ENCODE measurements at regions not wholly inside any gene's neighbourhood (a gene's known extent, or its start where the extent isn't known, plus 50 kb on each side); places are given as distances from the start of the nearest gene placed in this dataset.
"Not testable (repeated sequence)": the region's sequence is repeated elsewhere in the genome, so short reads cannot be mapped to it uniquely, and the experiment has no call there.

GRCh38 chr4:167903291-167903721 lies 189.0 kb upstream of the ANXA10 start:
- DNase-seq (ENCODE audit: low read depth, low spot score), result no peak
- ChIA-PET POLR2A (no interaction called here), CTCF (no interaction called here)
- Histone ChIP-seq H3K27me3 (ENCODE audit: control insufficient read depth, insufficient read depth, low read length) (no peaks in the 10 kb centered on the region), H3K27ac (ENCODE audit: low read depth, low read length) (peak overlapping the region; percentile 75), H3K9me3 (ENCODE audit: control insufficient read depth, insufficient read depth, low read length) (no peaks in the 10 kb centered on the region), H3K4me3 (ENCODE audit: low read depth, low read length) (peak overlapping the region; percentile 21)
- no peak for TF ChIP-seq CTCF (IDR thresholded peaks at IDR 0.05; ENCODE audit: low read depth, low read length)

GRCh38 chr4:167906851-167907250 lies 185.5 kb upstream of the ANXA10 start:
- no peaks in the 10 kb centered on the region for H3K27me3 ChIP-seq (ENCODE audit: control insufficient read depth, insufficient read depth, low read length)
- H3K9me3 ChIP-seq (ENCODE audit: control insufficient read depth, insufficient read depth, low read length), result no peaks in the 10 kb centered on the region
- DNase-seq (ENCODE audit: low read depth, low spot score), result no peak
- H3K27ac ChIP-seq (ENCODE audit: low read depth, low read length), result no peak overlapping the region
- ChIA-PET POLR2A (no interaction called here), CTCF (no interaction called here)
- no peak for TF ChIP-seq CTCF (IDR thresholded peaks at IDR 0.05; ENCODE audit: low read depth, low read length)
- H3K4me3 ChIP-seq (ENCODE audit: low read depth, low read length), result no peak overlapping the region

- Histone ChIP-seq H3K9me3 (ENCODE audit: control insufficient read depth, insufficient read depth, low read length) (no peaks in the 10 kb centered on the region), H3K4me3 (ENCODE audit: low read depth, low read length) (no peak overlapping the region), H3K27ac (ENCODE audit: low read depth, low read length) (no peak overlapping the region), H3K27me3 (ENCODE audit: control insufficient read depth, insufficient read depth, low read length) (no peaks in the 10 kb centered on the region)
- TF ChIP-seq CTCF (IDR thresholded peaks at IDR 0.05; ENCODE audit: low read depth, low read length), result no peak
- ChIA-PET CTCF (no interaction called here), POLR2A (no interaction called here)
- no peak for DNase-seq (ENCODE audit: low read depth, low spot score)
Observed at GRCh38 chr4:167908816-167909215, 183.5 kb upstream of the ANXA10 start.

GRCh38 chr4:167912535-167912934 lies 179.8 kb upstream of the ANXA10 start:
- H3K27ac ChIP-seq (ENCODE audit: low read depth, low read length); CTCF ChIA-PET; POLR2A ChIA-PET: not testable (repeated sequence)

GRCh38 chr4:167918077-167918476 lies 174.3 kb upstream of the ANXA10 start:
- no peak for TF ChIP-seq CTCF (IDR thresholded peaks at IDR 0.05; ENCODE audit: low read depth, low read length)
- POLR2A ChIA-PET, result no interaction called here
- no peak overlapping the region for H3K4me3 ChIP-seq (ENCODE audit: low read depth, low read length)
- H3K9me3 ChIP-seq (ENCODE audit: control insufficient read depth, insufficient read depth, low read length), result no peaks in the 10 kb centered on the region
- no peak overlapping the region for H3K27ac ChIP-seq (ENCODE audit: low read depth, low read length)
- H3K27me3 ChIP-seq (ENCODE audit: control insufficient read depth, insufficient read depth, low read length), result no peaks in the 10 kb centered on the region
- DNase-seq (ENCODE audit: low read depth, low spot score), result no peak
- CTCF ChIA-PET, result no interaction called here

More at GRCh38 chr4:167912535-167912934, 179.8 kb upstream of the ANXA10 start:
- H3K4me3 ChIP-seq (ENCODE audit: low read depth, low read length); H3K27me3 ChIP-seq (ENCODE audit: control insufficient read depth, insufficient read depth, low read length); DNase-seq (ENCODE audit: low read depth, low spot score); H3K9me3 ChIP-seq (ENCODE audit: control insufficient read depth, insufficient read depth, low read length): not testable (repeated sequence)

GRCh38 chr4:167930166-167930565 lies 162.2 kb upstream of the ANXA10 start:
- Histone ChIP-seq H3K9me3 (ENCODE audit: control insufficient read depth, insufficient read depth, low read length) (no peaks in the 10 kb centered on the region), H3K27ac (ENCODE audit: low read depth, low read length) (no peak overlapping the region), H3K27me3 (ENCODE audit: control insufficient read depth, insufficient read depth, low read length) (no peaks in the 10 kb centered on the region), H3K4me3 (ENCODE audit: low read depth, low read length) (no peak overlapping the region)
- no peak for TF ChIP-seq CTCF (IDR thresholded peaks at IDR 0.05; ENCODE audit: low read depth, low read length)
- ChIA-PET CTCF (no interaction called here), POLR2A (no interaction called here)
- no peak for DNase-seq (ENCODE audit: low read depth, low spot score)

Measured in AG04450 (cell line).